HG03520 (cell line): ENCODE measurements at regions not wholly inside any gene's neighbourhood (a gene's known extent, or its start where the extent isn't known, plus 50 kb on each side); places are given as distances from the start of the nearest gene placed in this dataset.

Experiments
- ATAC-seq: cut with Tn5 transposase; IDR thresholded peaks from one replicate; pipeline ENCODE4 v1.9.1; 2021; ENCODE audit warnings: mild to moderate bottlenecking, moderate library complexity; ENCODE audit not compliant: unreplicated experiment

- no peak for ATAC-seq
Measured at GRCh38 chr7:145665499-145666258, 450.9 kb upstream of the CNTNAP2 start.

DNA sequence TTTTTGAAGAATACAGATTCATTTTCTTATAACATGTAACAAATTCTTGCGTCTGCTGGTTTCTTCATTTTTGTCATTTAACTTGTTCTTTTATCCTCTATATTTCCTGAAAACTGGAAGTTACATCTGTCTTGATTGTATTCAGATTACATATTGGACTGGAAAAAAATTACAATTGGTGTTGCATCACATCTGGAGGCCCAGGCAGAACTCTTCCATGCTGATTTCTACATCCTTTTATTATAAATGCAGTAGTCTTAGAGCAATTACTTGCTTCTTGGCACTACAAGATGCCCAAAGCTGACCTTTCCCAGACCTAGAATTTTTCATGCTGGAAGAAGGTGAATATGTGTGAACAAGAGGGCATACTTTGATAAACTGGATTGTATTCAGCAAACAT is 460.9 kb upstream of the CNTNAP2 start:
- no peak for ATAC-seq

GRCh38 chr7:145645135-145645515 is 471.5 kb upstream of the CNTNAP2 start:
- no peak for ATAC-seq

- ATAC-seq, result no peak
Measured at GRCh38 chr7:145644426-145645134, 472.0 kb upstream of the CNTNAP2 start.

GRCh38 chr7:145643981-145644380 is 472.6 kb upstream of the CNTNAP2 start:
- no peak for ATAC-seq

GRCh38 chr7:145633513-145633912 is 483.1 kb upstream of the CNTNAP2 start:
- ATAC-seq, result no peak

DNA sequence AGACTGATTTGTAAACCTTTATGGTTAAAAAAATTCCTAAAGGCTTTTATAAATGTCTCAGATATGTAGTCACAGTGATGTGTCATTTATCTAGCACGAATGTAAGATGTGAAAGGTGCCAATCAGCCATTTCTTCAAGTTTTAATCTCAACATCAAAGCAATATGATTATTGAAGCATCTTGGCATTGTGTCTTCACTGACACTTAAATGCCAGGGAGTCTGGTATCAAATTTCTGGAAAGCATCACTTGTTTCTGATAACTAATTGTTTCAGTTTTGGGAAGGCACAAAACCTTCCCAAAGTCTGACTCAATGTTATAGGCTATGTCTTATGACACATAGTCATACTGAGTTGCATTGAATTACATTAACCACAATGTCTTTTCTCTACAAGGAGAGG is 492.0 kb upstream of the CNTNAP2 start:
- no peak for ATAC-seq

DNA sequence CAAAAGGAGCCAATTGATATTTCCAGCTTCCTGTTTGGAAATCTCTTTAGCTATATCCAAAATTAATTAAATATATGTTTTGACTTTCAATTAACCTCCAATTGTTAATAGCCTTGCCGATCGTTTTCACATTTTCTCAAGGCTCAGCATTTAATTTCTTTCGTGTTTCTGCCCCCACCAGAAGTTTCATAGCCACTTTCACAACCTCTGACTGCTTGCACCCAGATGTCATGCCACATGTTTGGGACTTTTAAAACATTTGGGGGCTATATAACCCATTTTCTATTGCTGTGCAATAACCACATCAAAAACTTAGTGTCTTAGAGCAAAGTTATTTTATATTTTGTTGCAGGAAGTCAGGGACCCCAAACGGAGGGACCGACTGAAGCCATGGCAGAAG is 510.6 kb upstream of the CNTNAP2 start:
- no peak for ATAC-seq

DNA sequence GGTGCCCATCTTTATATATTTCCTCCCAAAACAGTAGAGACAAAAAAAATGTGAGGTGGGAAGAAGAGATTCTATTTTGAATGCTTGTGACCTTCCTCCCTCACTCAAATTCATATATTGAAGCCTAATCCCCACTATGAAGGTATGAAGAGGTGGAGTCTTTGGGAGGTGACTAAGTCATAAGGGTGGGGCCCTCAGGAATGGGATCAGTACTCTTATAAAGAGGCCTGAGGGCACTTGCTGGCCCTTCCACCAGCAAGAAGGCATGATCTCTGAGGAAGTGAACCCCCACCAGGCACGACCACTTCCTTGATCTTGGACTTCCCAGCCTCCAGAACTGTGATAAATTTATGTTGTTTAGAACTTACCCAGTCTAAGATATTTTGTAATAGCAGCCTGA is 517.2 kb upstream of the CNTNAP2 start:
- no peak for ATAC-seq

- ATAC-seq, result no peak
Measured at GRCh38 chr7:145584401-145584800, 532.2 kb upstream of the CNTNAP2 start.

- ATAC-seq, result no peak
Measured at GRCh38 chr7:145582742-145583303, 533.8 kb upstream of the CNTNAP2 start.

DNA sequence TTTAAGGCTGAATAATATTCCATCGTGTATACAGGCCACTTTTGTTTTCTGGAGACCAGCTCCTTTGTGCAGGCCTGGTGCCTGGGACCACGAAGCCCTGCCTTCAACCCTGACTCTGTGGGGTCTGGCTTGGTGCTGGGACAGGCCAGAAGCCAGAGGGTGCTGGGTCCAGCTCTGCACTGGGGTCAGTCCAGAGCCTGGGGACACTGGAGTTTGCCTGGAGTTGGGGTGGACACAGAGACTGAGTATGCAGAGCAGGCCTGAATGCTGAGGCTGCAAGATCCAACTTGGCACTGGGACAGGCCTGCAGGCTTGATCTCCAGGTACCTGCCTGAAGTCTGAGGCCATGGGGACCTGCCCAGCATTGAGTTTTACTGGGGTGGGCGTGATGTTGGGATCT is 558.8 kb upstream of the CNTNAP2 start:
- ATAC-seq, result no peak

DNA sequence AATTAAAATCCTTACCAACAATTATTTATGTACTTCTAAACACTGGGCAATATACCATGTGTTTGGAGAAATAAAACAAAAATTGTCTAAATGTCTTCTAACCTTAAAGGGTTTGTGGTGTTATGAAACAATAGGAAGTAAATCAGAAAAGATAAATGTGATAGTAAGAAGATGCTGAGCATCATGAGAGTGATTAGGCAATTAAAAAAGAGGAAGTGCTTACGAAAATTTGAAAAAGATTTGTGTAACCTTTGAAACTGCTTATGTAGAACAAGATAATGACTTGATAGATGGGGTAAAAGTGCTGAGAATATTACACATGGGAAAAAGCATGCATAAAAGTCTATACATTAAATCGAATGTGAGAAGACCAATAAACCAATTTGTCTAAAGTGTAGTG is 573.4 kb upstream of the CNTNAP2 start:
- ATAC-seq, result no peak

GRCh38 chr7:145539910-145540309 is 576.7 kb upstream of the CNTNAP2 start:
- ATAC-seq, result no peak

GRCh38 chr7:145534301-145534700 is 582.3 kb upstream of the CNTNAP2 start:
- ATAC-seq, result no peak

DNA sequence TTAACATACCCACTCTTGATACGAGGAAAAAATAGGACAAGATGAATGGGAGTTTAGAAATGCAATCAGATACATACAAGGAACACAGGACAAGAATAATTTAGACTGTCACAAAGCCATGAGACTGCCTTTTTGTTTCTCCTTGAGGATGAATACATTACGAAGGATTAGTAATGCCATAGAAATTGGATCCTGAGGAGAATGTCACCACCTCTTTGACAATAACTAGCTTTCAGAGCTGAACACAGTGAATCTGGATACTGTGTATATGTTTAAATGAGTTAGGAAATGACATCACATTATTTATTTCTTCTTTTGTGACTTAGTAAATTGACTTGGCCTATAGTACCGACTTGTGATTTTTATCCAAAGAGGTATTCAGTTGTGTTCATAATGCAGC is 596.3 kb upstream of the CNTNAP2 start:
- no peak for ATAC-seq

- no peak for ATAC-seq
Measured at GRCh38 chr7:145511004-145511403, 605.6 kb upstream of the CNTNAP2 start.

DNA sequence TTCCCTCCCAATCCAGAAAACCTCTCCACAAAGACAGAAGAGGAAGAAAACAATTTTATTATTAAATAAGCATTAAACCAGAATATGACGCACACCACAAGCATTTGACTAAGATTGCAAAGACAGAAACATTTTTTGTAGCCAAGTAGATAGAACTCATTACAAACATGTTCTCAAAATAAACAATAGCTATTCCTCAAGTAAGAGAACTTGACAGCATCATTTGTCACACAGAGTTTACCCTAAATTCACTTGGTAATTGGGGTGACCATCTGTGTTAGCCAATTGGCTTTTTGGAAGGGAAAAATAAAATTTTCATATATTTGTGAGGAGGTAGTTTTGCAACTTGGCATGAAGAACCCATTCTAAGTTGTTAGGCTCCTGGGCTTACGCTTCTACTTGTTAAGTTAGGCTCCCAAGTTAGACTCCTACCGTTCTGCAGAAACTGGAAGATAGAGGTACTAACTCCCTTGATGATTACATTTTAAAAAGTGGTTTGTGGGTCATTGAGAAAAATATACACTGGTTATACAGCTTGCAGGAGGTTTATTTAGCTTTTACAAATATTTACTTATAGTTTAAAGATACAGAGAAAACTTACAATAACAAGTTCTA is 618.6 kb upstream of the CNTNAP2 start:
- ATAC-seq, result no peak

DNA sequence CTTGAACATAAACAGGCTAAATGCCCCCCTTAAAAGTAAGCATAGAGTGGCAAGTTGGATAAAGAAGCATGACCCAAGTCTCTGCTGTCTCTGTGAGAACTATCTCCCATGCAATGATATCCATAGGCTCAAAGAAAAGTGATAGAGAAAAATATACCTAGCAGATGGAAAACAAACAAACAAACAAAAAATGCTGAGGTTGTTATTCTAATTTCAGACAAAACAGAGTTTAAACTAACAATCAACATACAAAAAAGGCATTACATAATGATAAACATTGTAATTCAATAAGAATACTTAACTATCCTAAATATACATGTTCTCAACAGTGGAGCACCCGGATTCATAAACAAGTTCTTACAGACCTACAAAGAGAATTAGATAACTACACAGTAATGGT is 626.2 kb upstream of the CNTNAP2 start:
- ATAC-seq, result no peak

DNA sequence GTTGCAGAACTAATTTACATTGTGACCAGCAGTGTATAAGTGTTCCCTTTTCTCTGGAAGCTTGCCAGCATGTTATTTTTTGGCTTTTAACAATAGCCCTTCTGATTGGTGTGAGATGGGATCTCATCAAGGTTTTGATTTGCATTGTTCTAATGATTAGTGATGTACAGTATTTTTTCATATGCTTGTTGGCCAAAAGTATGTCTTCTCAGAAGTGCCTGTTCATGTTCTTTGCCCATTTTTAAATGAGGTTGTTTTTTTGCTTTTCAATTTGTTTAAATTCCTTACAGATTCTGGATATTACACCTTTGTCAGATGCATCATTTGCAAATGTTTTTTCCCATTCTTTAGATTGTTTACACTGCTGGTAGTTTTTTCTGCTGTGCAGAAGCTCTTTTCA is 627.0 kb upstream of the CNTNAP2 start:
- no peak for ATAC-seq

- no peak for ATAC-seq
Measured at GRCh38 chr7:145488816-145489215, 627.8 kb upstream of the CNTNAP2 start.

GRCh38 chr7:145481985-145482384 is 634.6 kb upstream of the CNTNAP2 start:
- no peak for ATAC-seq
